GM12873 (cell line): ENCODE measurements at regions not wholly inside any gene's neighbourhood (a gene's known extent, or its start where the extent isn't known, plus 50 kb on each side); places are given as distances from the start of the nearest gene placed in this dataset.

ENCODE experiments used
- TF ChIP-seq, protein P1 (sequence below): IDR thresholded peaks from 2 replicates; pipeline ENCODE4 v1.5.1; 2012; ENCODE audit warnings: low read depth, mild to moderate bottlenecking, moderate library complexity, low read length, control low read depth; ENCODE audit not compliant: insufficient read depth; ENCODE audit errors: missing control alignments

DNA sequence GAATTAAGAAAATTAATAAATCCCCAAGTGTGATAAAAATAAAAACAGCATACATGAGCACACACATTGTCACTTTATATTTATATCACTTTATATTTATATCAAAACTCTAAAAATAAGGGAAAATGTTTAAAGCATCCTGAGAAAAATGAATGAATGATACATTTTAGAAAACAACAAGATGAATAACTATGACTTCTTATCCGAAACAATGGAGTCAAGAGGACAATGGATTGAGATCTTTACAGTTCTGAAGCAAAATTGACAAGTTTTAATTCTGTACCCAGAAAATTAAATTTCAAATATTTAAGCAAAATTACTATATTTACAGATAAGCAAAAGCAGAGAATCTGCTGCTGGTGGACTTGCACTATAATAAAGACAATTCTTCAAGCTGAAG, 512.6 kb downstream of the MRPL39 start:
- TF ChIP-seq, protein P1, sequence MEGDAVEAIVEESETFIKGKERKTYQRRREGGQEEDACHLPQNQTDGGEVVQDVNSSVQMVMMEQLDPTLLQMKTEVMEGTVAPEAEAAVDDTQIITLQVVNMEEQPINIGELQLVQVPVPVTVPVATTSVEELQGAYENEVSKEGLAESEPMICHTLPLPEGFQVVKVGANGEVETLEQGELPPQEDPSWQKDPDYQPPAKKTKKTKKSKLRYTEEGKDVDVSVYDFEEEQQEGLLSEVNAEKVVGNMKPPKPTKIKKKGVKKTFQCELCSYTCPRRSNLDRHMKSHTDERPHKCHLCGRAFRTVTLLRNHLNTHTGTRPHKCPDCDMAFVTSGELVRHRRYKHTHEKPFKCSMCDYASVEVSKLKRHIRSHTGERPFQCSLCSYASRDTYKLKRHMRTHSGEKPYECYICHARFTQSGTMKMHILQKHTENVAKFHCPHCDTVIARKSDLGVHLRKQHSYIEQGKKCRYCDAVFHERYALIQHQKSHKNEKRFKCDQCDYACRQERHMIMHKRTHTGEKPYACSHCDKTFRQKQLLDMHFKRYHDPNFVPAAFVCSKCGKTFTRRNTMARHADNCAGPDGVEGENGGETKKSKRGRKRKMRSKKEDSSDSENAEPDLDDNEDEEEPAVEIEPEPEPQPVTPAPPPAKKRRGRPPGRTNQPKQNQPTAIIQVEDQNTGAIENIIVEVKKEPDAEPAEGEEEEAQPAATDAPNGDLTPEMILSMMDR = no peak

GRCh38 chr21:25092441-25093011, 514.8 kb downstream of the MRPL39 start:
- TF ChIP-seq, protein P1 = no peak

- TF ChIP-seq, protein P1 = no peak
Measured at GRCh38 chr21:25081096-25081495, 526.2 kb downstream of the MRPL39 start.

DNA sequence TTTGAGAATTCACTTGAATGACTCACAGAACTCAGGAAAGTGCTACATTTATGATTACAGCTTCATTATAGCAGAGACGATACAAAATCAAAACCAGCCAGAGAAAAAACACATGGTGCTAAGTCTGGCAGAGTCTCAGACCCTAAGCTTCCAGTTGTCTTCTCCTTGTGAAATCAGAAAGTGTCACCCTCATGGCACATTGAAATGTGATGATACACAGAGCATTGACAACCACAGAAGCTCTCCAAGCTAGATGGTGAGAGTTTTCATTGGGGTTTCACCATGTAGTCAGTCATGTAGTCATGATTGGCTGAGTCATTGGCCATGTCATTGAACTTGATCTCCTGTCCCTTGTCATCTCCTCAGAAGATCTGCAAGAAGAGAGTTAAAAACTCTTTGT, 526.6 kb downstream of the MRPL39 start:
- TF ChIP-seq, protein P1 = no peak

DNA sequence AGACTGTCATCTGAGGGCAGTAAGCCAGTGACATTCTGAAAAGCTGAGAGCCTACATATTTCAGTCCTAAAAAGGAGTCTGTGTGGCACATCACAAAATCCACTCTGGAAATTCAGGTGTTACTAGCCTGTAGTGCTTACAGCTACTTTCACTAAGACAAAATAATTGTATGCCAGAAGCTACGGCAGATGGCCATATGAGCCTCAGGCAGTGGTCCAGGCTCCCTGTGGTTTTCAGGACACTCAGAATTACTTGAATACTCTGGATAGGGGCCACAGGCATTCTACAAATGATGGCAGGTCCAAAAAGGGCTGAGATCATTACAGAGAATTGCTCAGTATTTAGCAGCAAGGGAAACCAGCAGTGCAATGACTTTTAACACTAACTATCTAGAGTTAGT, 527.1 kb downstream of the MRPL39 start:
- TF ChIP-seq, protein P1 = no peak

DNA sequence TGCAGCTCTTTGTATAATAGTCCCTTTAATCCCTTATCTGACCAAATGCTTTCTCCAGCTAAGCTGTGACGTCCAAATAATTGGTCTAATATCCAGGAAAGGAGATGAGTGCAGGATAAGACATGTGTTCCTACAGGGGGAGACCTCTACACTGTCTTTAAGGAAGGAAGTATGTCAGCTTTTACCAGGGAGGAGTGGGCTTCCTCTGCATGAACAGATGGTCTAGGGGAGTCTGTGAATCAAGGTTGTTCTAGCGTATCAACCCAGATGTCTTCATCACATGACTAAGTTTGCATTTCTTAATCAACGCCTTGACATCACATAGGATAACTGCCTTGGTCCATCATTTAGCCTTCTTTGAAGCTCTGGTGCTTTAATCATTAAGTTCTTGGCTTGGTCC, 528.2 kb downstream of the MRPL39 start:
- TF ChIP-seq, protein P1 = no peak

DNA sequence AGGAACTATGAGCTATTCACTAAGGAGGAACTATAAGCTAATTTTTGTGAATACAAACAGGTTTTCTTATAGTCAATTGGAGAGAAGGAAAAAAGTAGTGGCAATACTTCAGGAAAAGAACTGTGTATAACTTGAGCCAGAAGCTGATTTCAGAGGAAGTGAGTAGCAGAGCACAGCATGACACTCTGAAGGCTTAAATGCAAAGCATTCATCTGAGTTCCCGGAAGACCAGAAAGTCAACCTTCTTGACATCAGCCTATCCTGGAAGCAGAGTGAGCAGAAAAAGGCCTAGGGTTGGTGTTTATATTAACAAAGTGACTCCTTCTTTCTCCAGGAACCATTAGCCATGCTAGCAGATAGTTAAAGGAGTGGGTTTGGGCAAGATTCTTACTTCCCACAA, 545.2 kb downstream of the MRPL39 start:
- TF ChIP-seq, protein P1 = no peak
